Fibroblast of lung (primary cell): ENCODE measurements at regions not wholly inside any gene's neighbourhood (a gene's known extent, or its start where the extent isn't known, plus 50 kb on each side); places are given as distances from the start of the nearest gene placed in this dataset.

Source experiments
- CTCF ChIP-seq, 2 donors: IDR thresholded peaks in 1 of 2; conservative IDR thresholded peaks in 1 of 2; 1 replicate in 1 of 2; 2 replicates in 1 of 2; pipeline ENCODE4 v1.5.1; 2011 to 2012; ENCODE audit warnings: low read length in 2 of 2, control low read depth in 1 of 2, inconsistent platforms in 1 of 2, low read depth in 1 of 2, mild to moderate bottlenecking in 1 of 2
- EZH2 ChIP-seq: IDR thresholded peaks from 2 replicates; pipeline ENCODE4 v1.5.1; 2012; ENCODE audit warnings: low read length, control low read depth, mild to moderate bottlenecking; ENCODE audit errors: missing control alignments

- TF ChIP-seq CTCF (conservative IDR thresholded peaks at IDR 0.05 in 1 of 2, IDR thresholded peaks at IDR 0.05 in 1 of 2; ENCODE audit: low read depth in 1 of 2, low read length in 2 of 2) (no peak), EZH2 (no peak)
Measured at GRCh38 chr22:47619631-47620030, 857.2 kb downstream of the TBC1D22A start.
